ENCODE measurements at regions not wholly inside any gene's neighbourhood (a gene's known extent, or its start where the extent isn't known, plus 50 kb on each side); places are given as distances from the start of the nearest gene placed in this dataset.

DNA sequence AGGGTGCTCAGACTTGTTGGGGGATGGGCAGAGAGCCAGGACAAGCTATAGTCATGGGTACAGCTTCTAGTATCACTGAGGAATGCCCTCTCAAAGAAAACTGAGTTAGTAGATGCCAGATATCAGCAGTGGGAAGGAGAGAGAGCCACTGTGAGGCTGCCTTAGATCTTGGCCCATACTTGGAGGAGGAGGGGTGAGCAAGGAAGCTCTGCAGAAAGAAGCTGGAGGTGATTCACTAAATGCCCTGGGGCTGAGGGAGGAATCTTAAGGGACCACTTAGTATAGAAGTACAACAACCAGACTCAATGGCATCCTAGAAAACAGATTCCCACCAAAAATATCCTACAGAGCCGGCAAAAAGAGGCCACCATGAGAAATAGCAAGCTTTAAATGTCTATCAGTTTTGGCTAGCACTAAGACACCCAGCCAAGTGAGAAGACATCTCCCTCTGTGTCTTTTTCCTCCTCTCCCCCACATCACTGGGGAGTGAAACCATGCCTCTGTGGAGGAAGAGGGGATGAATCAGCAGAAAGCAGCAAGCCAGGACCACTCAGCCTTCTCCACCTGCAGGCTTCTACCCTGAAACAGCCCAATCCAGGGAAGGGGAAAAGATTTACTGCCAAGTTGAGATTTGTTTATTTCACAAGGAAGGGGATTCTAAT lies 282.5 kb upstream of the STT3B start:
- Histone ChIP-seq H3K36me3 (no peaks in the 10 kb centered on the region), H3K4me1 (no peaks in the 10 kb centered on the region), H3K9me3 (no peaks in the 10 kb centered on the region), H3K27ac (no peak overlapping the region), H3K4me3 (no peak overlapping the region), H3K27me3 (no peaks in the 10 kb centered on the region)
- DNase-seq (no peak), ATAC-seq (no peak)
- TF ChIP-seq, protein P1, sequence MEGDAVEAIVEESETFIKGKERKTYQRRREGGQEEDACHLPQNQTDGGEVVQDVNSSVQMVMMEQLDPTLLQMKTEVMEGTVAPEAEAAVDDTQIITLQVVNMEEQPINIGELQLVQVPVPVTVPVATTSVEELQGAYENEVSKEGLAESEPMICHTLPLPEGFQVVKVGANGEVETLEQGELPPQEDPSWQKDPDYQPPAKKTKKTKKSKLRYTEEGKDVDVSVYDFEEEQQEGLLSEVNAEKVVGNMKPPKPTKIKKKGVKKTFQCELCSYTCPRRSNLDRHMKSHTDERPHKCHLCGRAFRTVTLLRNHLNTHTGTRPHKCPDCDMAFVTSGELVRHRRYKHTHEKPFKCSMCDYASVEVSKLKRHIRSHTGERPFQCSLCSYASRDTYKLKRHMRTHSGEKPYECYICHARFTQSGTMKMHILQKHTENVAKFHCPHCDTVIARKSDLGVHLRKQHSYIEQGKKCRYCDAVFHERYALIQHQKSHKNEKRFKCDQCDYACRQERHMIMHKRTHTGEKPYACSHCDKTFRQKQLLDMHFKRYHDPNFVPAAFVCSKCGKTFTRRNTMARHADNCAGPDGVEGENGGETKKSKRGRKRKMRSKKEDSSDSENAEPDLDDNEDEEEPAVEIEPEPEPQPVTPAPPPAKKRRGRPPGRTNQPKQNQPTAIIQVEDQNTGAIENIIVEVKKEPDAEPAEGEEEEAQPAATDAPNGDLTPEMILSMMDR (IDR thresholded peaks at IDR 0.05): no peak
- intact Hi-C loops (cut with DNase I): no loop called here

DNA sequence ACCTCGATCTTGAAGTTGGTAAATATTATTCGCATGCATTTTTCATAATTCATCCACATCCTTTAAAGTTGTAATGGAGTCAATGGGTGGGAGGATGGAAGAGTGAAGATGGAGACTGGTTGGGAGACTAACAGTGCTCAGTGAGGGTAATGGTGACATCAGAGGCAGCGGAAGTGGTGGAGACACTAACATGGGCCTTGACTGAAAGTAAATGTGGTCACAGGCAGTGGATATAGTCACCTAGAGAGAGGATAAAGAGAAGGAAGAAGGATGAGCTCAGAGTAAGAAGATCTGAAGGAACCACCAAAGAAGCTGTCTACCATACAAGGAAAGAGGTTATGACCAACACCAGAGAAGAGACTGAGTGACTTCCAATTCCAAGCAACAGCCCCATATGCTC lies 281.6 kb upstream of the STT3B start:
- intact Hi-C loops (cut with DNase I): no loop called here
- TF ChIP-seq, protein P1 (IDR thresholded peaks at IDR 0.05): no peak
- Histone ChIP-seq H3K9me3 (no peaks in the 10 kb centered on the region), H3K4me3 (no peak overlapping the region), H3K36me3 (no peaks in the 10 kb centered on the region), H3K4me1 (no peaks in the 10 kb centered on the region), H3K27me3 (no peaks in the 10 kb centered on the region), H3K27ac (no peak overlapping the region)
- DNase-seq (no peak), ATAC-seq (no peak)

DNA sequence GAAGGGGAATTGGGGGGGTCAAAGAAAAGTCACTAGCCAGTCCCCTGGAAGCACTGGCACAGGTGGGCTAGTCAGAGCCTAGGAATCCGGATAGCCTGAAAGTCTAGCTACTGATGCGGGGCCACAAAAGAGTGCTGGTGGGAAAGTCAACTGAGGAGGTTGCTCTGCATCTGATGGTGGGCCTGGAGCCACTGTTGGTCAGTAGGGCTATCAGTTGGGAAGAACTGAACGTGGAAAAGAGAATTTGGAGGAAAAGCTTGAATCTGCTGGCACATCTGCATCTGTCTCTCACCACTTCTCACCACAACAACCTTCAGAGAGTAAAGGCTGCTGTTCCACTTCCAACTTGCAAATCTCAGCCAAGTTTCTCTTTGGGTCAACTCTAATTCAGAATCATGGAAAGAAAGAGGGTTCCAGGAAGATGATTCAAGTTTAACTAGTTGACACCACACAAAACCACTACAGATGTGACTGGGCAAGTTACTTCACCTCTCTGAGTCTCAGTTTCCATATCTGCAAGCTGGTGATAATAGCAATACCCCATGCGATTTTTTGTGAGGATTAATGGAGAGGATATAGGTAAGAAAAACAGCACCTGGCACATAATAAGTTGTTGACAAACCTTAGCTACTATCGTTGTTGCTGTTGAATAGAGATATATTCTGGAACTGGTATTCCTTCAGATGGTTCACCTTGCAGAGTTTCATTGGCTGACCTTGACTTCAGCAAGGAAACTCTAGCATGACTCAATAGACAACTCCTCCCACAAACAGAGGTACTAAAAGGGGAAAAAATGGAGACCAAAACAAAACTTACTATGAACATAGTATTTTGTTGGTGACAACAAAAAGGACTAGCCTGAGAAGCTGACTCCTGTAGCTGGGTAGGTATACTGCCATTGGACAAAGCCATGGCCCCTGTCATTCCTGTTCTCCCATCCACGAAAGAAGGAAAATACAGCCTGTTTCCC lies 280.2 kb upstream of the STT3B start:
- ATAC-seq: no peak
- no peak overlapping the region for H3K4me3 ChIP-seq
- no peaks in the 10 kb centered on the region for H3K36me3 ChIP-seq
- no peaks in the 10 kb centered on the region for H3K9me3 ChIP-seq
- no peaks in the 10 kb centered on the region for H3K27me3 ChIP-seq
- no peak for DNase-seq
- H3K4me1 ChIP-seq: no peaks in the 10 kb centered on the region
- intact Hi-C loops (cut with DNase I): no loop called here
- TF ChIP-seq, protein P1 (IDR thresholded peaks at IDR 0.05): no peak
- no peak overlapping the region for H3K27ac ChIP-seq

DNA sequence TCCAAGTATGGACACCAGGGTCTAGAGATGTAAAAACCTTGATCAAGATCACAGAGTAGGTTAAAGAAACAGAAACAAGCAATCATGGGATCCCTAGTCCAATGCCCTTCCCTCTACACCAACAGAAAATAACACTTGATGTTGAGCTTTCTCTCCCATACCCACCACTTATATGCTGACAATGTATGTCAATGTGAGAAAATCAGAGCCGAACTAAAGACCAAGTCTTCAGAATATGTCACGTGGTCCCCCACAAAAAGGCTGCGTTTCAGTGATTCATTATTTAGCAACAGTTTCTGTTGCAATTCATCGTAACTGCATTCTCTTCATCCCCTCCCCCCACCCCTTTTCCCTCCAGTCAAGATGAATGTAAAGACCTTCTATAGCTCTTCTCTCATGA lies 278.9 kb upstream of the STT3B start:
- no peaks in the 10 kb centered on the region for H3K9me3 ChIP-seq
- DNase-seq (no peak), ATAC-seq (no peak)
- no peaks in the 10 kb centered on the region for H3K4me1 ChIP-seq
- intact Hi-C loops (cut with DNase I): no loop called here
- no peak overlapping the region for H3K27ac ChIP-seq
- no peak overlapping the region for H3K4me3 ChIP-seq
- no peaks in the 10 kb centered on the region for H3K27me3 ChIP-seq
- H3K36me3 ChIP-seq: no peaks in the 10 kb centered on the region
- TF ChIP-seq, protein P1 (IDR thresholded peaks at IDR 0.05): no peak

DNA sequence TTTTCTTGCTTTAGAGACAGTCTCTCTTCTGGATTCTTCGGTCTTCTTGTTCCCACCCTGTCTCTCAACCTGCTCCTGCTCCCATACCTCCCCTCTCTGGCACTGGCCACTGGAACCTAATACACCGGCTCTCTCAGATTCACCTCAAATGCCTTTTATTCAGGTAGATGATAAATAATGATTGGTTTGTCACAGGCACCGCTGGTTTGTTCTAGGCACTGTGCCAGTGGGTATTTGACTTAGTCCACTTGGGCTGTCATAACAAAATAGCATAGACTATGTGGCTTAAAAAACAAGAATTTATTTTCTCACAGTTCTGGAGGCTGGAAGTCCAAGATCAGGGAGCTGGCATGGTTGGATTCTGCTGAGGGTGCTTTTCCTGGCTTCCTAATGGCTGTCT lies 278.2 kb upstream of the STT3B start:
- intact Hi-C loops (cut with DNase I): no loop called here
- ATAC-seq: no peak
- H3K4me1 ChIP-seq: no peaks in the 10 kb centered on the region

More for the DNA sequence above, 278.2 kb upstream of the STT3B start:
- DNase-seq: no peak
- TF ChIP-seq, protein P1 (IDR thresholded peaks at IDR 0.05): no peak
- Histone ChIP-seq H3K36me3 (no peaks in the 10 kb centered on the region), H3K9me3 (no peaks in the 10 kb centered on the region), H3K27ac (no peak overlapping the region), H3K27me3 (no peaks in the 10 kb centered on the region), H3K4me3 (no peak overlapping the region)
